Stimulated activated CD8-positive, alpha-beta memory T cell treated with anti-CD3 and anti-CD28 coated beads, Interleukin-7, amount 100 ng/mL, for 4 hours (primary cell): ENCODE measurements at regions not wholly inside any gene's neighbourhood (a gene's known extent, or its start where the extent isn't known, plus 50 kb on each side); places are given as distances from the start of the nearest gene placed in this dataset.
"Not testable (repeated sequence)": the region's sequence is repeated elsewhere in the genome, so short reads cannot be mapped to it uniquely, and the experiment has no call there.

Experiments
- DNase-seq, 2 donors: peaks; one replicate each; pipeline ENCODE4 v3.0.0-alpha.2; 2020; ENCODE audit warnings: low read depth in 2 of 2

- no peak for DNase-seq
Observed at GRCh38 chr6:43886067-43886461, 116.1 kb downstream of the VEGFA start.

DNA sequence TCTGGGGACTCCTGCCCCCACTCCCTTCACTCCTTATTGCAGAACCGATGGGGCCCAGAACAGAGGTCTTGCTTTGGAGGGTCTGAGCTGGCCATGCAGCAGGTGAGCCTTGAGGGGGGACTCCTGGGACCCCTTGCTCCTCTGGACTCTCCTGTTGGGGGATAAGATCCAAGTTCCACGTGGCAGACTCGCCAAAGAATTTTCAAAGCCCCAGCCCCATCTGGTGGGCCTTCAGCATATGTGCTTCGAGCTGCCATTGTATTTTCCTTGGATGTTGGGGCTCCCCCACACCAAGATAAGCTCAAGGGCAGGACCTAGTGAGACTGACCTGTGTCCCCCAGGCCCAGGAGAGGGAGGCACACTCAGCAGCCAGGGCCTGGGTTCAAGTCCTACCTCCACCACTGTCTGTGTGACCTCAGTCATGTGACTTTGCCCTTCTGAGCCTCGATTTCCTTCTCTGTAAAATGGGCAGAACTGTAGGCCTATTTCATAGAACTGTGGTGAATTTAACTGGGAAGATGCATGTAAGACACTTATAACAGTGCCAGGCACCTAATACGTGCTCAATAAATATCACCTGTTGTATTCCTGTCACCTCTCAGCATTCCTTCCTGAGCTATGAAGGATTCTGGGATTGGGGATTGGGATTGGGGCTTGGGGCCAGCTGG is 115.5 kb downstream of the VEGFA start:
- DNase-seq, result no peak

DNA sequence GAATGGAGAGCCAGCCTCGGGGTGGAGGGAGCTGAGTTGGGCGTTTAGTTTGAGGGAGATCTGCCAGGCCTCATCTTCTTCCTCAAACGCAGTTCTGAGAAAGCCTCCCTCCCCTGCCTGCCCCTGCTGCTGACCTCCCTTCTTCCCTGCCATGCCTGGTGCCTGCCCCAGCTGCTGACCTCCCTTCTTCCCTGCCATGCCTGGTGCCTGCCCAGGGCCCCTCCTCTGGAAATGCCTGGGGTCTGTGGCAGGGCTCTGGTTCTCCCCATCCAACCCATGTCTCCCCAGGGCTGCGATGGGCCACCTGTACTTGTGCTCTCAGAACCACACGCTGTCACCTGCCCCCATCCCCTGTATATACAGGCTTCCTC is 114.6 kb downstream of the VEGFA start:
- no peak for DNase-seq

DNA sequence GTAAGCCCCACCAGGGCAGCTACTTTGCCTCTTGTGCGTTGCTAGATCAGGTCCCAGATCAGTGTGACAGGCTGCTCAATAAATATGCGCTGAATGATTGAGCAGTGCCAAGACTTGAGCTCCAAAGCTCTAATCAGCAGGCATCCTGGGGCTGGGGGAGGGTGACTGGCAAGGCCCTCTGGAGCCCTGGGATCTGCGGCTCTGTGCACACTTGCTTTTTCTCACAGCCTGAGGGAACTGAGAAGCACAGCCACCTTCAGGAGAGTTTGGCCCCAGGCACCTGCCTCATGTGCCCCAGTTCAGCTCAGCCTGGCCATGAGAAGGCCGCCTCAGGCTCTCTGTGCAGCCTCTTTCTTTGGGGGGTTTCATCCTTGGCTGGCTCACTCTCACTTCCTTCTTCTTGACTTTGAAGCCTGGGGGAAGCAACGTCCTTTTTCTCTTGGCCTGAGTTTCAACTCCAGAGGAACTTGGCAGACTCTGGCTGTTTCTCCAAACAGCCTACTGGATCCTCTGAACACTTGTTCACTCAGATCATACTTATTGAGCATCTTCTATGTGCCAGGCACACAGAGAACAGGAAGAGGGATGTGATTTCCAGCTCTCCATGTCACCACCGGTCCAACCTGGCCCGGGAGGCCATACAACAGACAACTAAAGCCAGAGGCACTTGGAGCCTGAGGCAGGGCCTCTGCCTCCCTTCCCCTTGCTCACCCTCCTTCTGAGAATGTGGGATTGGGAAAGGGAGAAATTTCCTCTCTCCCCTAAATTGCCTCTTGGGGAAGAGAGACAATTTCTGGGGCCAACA is 114.0 kb downstream of the VEGFA start:
- no peak for DNase-seq

- DNase-seq, result not testable (repeated sequence)
Observed at GRCh38 chr6:43882690-43883448, 112.9 kb downstream of the VEGFA start.

DNA sequence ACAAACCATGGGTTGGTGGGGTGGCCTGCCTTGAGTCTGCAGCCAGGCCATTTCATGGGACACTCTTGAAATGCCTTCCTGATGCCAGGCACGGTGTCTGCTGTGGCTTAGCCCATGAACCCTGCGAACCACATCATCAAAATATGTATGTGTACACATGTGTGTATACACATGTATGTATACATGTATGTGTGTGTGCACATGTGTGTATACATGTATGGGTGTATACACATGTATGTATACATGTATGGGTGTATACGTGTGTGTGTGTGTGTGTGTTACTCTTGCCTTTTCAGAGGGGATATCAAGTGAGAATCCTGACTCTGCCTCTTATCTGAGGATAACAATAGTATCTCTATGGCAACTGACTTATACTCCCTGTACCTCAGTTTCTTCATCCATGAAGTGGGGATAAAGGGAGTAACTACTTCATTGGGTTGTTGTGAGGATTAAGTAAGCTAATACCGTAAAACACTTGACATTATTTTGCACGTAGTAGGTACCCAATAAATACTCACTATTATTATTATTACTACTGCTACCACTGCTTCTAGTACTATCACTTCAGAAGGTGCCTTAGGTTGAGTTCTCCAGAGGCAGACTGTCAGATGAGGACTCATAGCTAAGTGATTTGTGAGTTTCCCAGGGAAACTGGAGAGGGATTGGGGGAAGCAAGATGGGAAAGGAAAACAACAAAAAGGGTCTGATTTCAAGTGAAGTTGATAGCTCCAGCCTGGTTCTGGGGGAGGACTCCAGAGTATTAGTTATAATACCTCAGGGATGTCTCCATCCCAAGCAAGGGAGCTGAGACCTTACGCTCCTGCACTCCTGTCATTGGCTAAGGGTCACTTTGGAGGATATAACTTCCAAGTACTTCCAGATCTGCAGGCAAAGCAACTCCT is 110.5 kb downstream of the VEGFA start:
- no peak for DNase-seq

- DNase-seq, result no peak
Observed at GRCh38 chr6:43879722-43880121, 109.7 kb downstream of the VEGFA start.

- DNase-seq, result no peak
Observed at GRCh38 chr6:43878823-43879495, 108.9 kb downstream of the VEGFA start.

DNA sequence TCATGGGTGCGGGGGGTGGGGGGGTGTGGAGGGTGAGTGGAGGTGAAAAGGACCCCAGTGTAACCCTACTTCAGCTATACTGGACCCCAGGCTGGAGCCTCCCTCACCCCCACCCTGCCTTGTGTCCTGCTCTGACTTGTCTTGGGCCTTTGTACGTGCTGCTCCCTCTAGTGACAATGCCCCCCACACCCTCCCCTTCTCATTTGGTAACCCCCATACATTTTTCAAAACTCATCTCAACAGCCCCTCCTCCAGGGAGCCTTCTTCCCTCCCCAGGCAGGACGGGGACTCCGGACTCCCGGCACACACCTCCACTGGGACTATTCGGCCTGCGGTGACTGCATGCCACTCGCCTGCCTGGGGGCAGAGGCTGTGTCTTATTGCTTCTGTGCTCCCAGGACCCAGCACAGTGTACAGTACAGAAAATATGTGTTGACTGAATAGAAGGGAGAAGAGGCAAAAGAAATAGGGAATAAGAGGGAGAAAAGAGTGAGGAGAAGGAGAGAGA is 108.2 kb downstream of the VEGFA start:
- no peak for DNase-seq

DNA sequence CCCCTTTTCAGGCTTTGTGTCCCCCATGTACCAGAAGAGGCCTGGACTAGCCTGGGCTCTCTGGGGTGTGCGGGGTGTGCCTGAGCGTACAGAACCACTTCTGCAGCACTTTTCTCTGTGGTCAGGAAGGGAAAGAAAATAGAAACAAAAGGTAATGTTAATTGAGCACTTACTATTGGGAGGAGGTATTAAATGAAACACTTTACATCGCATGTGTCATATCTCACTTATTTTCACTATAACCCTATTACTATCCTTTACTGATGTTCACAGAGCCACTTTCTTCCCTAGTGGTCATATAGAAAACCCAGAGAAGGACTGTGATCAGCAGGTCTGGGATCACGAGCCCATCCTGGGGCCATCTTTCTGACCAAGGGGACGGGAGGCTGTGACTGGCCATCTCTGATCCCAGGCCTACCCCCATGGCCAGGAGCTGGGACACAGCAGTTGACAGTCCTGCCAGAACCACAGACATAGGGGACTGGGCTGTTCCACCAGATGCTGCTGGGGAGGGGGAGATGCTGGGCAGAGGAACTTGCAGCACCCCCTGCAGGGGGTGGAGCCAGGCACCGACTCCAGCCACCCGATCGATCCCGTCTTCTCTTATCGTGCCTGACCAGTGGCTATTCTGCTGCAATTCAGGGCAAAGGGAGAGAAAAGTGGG is 107.6 kb downstream of the VEGFA start:
- no peak for DNase-seq

DNA sequence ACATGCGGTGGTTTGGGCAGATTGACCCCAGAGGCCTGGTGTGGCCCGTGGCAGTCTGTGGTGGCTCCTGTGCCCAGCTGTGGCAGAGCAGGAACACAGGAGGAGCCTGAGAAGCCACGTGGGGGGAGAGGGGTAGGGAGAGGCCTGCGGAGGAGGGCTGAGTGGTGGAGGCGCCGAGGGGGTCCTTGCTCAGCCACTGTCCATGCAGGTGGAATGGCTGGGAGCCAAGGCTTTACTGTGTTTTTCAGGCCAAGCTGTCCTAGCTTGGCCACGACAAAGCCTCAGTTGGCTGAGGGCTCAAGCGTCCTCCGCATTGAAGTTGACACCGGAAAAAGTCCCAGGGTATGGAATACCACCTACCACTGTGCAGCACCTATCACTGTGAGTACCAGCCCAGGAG is 107.0 kb downstream of the VEGFA start:
- no peak for DNase-seq

- no peak for DNase-seq
Observed at GRCh38 chr6:43876602-43877001, 106.6 kb downstream of the VEGFA start.

DNA sequence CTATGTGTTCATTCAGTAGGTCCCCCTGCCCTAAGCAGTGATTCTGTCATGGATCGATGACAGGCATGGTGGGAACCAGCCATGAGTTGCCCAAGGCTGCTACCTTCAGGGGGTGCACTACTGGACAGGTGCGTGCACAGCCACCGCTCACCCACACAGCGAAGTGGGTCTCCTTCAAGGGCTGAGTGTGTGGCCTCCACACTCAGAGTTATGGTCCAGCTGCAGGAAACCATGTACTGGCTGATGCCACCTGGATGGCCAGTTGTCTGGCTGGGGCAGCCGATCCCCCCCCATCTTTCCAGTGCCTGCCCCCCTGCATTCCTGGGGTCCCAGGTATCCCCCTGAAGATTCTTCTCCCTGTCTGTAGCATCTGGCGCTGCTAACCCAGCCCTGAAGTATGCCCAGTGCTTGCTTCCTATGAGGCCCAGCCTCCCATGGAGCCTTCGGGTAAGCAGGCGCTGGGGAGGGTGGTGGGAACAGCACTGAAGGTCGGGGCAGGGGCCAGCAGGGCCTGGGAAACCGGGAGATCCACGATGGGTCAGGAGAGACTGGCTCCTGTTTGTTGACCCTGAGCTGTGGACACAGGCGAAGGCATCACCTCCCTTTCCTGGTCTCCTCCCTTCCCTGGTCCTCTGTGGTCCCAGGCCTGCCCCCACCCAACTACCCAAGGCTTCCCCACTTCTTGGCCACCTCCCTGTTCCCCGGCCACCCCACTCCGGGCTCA is 106.0 kb downstream of the VEGFA start:
- DNase-seq, result no peak

DNA sequence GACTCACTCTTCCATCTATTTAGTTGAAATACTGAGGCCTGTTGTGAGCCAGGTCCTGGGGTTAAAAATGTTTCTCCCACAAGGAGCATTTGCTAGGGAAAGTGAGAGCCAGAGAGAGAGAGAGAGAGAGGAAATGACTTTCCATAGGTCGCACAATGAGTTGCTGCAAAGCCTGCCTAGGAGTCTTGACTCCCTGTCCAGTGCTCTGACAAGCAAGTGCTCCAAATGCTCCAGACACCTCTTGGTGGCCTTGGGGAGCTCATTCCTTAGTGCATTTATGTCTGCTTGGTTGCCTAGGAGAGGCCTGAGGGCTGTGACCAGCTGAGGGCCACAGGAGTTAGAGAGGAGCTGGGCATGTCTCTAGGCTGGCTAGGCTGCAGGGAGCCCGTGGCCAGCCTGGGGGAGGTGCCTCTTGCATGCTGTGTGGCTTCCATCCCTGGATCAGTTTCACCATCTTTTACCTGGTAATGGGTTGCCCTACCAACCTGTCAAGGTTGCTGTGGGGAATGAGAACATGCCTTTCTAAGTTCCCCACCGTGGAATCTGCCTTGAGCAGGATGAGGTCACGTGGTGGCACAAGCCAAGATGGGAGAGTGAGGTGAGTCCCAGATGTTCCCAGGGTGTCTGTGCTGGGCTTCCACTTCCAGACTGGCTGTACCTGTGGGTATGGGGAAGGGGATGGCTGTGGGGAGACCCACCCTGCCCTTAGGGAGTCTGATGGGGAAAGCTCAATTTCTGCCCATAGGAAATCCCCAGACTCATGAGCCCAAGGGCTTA is 105.0 kb downstream of the VEGFA start:
- no peak for DNase-seq

- DNase-seq, result no peak
Observed at GRCh38 chr6:43873806-43874714, 104.0 kb downstream of the VEGFA start.

- DNase-seq, result no peak
Observed at GRCh38 chr6:43871933-43872332, 101.9 kb downstream of the VEGFA start.

DNA sequence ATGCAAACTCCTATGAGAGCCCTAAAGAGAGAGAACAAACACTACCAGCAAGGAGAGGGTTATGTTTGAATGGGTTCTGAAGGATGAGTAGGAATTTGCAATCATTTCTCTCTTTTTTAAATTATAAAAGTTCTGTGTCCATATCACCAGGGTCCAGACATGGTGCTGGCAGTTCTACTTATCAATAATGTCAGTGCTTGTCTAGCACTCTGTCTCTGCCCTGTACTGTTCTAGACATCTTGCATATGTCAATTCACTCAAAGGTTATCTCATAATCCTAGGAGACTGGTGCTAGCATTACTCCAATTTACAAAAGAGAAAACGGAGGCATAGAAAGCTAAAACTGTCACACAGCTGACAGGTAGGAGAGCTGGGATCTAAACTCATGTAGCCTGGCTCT is 101.3 kb downstream of the VEGFA start:
- no peak for DNase-seq

GRCh38 chr6:43870660-43871061 is 100.7 kb downstream of the VEGFA start:
- no peak for DNase-seq
